GM13976 (cell line): ENCODE measurements at regions not wholly inside any gene's neighbourhood (a gene's known extent, or its start where the extent isn't known, plus 50 kb on each side); places are given as distances from the start of the nearest gene placed in this dataset.

Source experiments
- DNase-seq: peaks from one replicate; pipeline ENCODE4 v3.0.0; 2012; ENCODE audit warnings: low spot score
- in situ Hi-C: fragments of 300-500 bp; cut with MboI; formaldehyde crosslinking; loops from one replicate; pipeline ENCODE4 v1.12.0; 2022; ENCODE audit warnings: low sequenced_read_pairs, mixed read lengths, inconsistent platforms; ENCODE audit not compliant: unreplicated experiment
- TF ChIP-seq, protein P1 (sequence below): IDR thresholded peaks from 2 replicates; pipeline ENCODE4 v1.5.1; 2012; ENCODE audit warnings: borderline replicate concordance, mild to moderate bottlenecking; ENCODE audit not compliant: insufficient read depth; ENCODE audit errors: extremely low read depth, missing control alignments, control extremely low read depth

- in situ Hi-C loops, result no loop called here
- no peak for DNase-seq
- TF ChIP-seq, protein P1, sequence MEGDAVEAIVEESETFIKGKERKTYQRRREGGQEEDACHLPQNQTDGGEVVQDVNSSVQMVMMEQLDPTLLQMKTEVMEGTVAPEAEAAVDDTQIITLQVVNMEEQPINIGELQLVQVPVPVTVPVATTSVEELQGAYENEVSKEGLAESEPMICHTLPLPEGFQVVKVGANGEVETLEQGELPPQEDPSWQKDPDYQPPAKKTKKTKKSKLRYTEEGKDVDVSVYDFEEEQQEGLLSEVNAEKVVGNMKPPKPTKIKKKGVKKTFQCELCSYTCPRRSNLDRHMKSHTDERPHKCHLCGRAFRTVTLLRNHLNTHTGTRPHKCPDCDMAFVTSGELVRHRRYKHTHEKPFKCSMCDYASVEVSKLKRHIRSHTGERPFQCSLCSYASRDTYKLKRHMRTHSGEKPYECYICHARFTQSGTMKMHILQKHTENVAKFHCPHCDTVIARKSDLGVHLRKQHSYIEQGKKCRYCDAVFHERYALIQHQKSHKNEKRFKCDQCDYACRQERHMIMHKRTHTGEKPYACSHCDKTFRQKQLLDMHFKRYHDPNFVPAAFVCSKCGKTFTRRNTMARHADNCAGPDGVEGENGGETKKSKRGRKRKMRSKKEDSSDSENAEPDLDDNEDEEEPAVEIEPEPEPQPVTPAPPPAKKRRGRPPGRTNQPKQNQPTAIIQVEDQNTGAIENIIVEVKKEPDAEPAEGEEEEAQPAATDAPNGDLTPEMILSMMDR, result no peak
Observed at GRCh38 chr18:8957731-8958130, 144.8 kb upstream of the NDUFV2 start.

DNA sequence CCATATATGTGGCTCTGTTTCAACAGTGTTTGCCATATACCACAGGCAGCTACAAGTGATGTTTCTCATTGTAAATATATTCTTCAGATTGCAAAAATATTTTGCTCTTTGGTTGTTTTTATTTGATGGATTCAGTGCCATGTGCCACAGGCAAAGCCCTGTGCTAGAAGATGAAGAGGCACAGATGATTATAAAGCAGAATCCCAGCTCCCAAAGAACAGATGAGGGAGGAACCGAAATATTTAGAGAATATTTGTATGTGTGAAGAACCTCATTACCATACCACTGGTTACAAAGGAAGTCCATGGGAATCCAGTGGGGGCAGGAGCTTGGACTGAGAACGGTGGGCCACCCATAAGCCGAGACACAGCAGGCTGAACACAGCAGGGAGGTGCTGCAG, 143.8 kb upstream of the NDUFV2 start:
- in situ Hi-C loops, result no loop called here
- DNase-seq, result no peak
- TF ChIP-seq, protein P1, result no peak

DNA sequence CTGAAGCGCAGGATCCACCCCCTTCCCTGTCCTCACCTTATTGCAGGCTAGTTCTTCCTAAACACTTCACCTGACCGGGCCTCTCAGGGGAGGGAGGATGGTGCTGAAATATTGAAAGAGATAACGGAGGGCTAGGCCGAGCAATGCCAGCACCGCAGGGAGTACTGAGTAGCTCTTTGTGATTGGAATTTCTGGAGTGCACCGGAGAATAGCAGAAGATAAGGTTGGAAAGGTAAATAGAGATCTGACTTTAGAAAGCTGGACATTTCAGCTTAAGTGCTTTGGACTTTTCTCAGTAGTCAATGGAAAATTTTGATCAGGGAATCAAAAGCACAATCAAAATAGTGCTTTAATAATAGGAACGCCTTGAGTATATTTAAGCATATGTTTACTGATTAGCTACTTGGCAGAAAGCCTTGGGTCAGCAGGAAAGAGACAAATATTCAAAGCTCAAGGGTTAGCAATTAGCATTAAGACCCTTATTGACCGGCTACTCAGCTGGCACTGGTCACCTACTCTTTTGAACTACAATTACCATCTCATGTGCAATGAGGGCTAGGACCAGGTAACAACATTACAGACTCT, 142.9 kb upstream of the NDUFV2 start:
- in situ Hi-C loops, result no loop called here
- DNase-seq, result no peak
- TF ChIP-seq, protein P1, result no peak

GRCh38 chr18:8960740-8961657, 141.5 kb upstream of the NDUFV2 start:
- TF ChIP-seq, protein P1, result no peak
- in situ Hi-C loops, result no loop called here
- no peak for DNase-seq

- TF ChIP-seq, protein P1, result no peak
- DNase-seq, result no peak
- in situ Hi-C loops, result no loop called here
Observed at GRCh38 chr18:8962192-8962779, 140.2 kb upstream of the NDUFV2 start.

- TF ChIP-seq, protein P1, result no peak
- in situ Hi-C loops, result no loop called here
- DNase-seq, result no peak
Observed at GRCh38 chr18:8962855-8963635, 139.5 kb upstream of the NDUFV2 start.
